HT1080 (cell line): ENCODE measurements at regions not wholly inside any gene's neighbourhood (a gene's known extent, or its start where the extent isn't known, plus 50 kb on each side); places are given as distances from the start of the nearest gene placed in this dataset.
"Not testable (repeated sequence)": the region's sequence is repeated elsewhere in the genome, so short reads cannot be mapped to it uniquely, and the experiment has no call there.

Experiments
- DNase-seq: peaks from one replicate; pipeline ENCODE4 v3.0.0-alpha.2; 2015; ENCODE audit warnings: low read depth

DNA sequence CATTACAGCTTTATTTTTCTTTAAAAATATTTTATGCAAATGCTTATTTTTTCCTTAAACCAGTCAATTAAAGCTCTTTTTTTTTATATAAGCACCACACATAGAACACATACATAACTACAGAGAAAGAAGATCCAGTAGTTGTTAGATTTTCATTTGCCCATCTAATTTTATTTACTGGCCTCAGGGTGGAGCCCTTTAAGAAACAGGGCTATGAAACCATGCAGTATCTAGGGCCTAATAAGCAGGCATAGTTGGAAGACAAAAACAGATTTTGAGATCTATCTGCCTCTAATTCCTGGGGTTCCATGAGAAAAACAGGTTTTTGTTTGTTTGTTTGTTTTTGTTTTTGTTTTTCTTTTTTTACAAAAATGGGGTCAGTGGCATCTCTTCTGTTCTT lies 120.6 kb downstream of the BCHE start:
- DNase-seq, result no peak

- DNase-seq, result no peak
Observed at GRCh38 chr3:165713479-165713878, 123.7 kb downstream of the BCHE start.

DNA sequence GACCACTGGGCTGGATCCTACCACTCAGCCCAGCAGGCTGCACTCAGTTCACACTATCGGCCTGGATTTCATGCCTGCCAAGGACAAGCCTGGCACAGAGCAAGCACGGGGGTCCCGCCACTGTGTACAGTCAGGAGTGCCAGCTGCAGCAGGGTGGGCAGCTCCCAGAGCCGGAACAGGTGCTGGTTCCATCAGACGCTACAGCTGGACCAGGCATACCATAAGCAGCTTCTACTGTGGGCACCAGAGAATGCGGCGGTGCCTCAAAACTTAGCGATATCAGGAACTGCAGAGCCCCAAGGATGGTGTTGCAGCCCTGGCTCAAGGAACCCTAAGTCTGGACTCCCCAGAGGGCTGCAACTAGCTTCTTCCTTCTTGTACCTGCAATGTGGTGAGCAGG lies 124.8 kb downstream of the BCHE start:
- DNase-seq, result no peak

DNA sequence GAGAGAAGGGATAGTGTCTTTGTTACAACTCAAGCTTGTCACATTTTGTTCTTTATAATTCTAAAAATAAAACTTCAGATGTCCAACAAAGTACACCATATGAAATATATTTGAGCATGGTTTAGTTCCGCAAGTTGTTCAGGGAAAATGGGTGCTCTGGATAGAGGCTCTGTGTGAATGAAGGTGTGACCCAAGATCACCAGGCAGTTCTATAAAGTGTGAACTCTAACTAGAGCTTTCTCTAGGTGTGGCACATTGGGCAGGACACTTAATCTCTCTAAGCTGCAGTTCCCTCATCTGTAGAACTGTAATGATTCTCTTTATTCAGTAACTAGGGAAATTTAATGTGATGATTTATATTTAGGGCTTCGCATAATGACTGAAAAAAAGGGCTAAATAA lies 139.3 kb downstream of the BCHE start:
- DNase-seq, result no peak

GRCh38 chr3:165696496-165696895 lies 140.7 kb downstream of the BCHE start:
- DNase-seq, result peak; percentile 24

DNA sequence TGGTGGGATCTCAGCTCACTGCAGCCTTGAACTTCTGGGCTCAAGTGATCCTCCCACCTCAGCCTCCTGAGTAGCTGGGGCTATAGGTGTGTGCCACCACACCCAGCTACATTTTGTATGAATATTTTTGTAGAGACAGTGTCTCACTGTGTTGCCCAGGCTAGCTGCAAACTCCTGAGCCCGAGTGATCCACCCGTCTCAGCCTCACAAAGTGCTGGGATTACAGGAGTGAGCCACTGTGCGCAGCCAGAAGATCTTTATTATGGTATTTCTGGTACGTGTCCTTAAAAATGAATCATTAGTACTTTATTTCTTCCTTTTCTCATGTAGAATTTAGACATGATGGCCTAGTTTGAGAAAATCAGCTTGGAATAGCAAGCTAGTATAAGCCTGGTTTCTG lies 153.3 kb downstream of the BCHE start:
- peak; percentile 27 for DNase-seq

- no peak for DNase-seq
Observed at GRCh38 chr3:165682734-165683133, 154.5 kb downstream of the BCHE start.

- peak; percentile 19 for DNase-seq
Observed at GRCh38 chr3:165669967-165670366, 167.3 kb downstream of the BCHE start.

- peak; percentile 37 for DNase-seq
Observed at GRCh38 chr3:165669504-165669903, 167.7 kb downstream of the BCHE start.

GRCh38 chr3:165667676-165668075 lies 169.5 kb downstream of the BCHE start:
- DNase-seq, result no peak

GRCh38 chr3:165658027-165658426 lies 179.2 kb downstream of the BCHE start:
- no peak for DNase-seq

GRCh38 chr3:165653130-165653778 lies 184.0 kb downstream of the BCHE start:
- DNase-seq, result no peak

DNA sequence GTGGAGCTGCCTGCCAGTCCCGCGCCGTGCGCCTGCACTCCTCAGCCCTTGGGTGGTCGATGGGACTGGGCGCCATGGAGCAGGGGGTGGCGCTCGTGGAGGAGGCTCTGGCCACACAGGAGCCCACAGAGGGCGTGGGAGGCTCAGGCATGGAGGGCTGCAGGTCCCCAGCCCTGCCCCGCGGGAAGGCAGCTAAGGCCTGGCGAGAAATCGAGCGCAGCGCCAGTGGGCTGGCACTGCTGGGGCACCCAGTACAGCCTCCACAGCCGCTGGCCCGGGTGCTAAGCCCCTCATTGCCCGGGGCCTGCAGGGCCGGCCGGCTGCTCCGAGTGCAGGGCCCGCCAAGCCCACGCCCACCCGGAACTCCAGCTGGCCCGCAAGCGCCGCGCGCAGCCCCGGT lies 187.9 kb downstream of the BCHE start:
- DNase-seq, result not testable (repeated sequence)

DNA sequence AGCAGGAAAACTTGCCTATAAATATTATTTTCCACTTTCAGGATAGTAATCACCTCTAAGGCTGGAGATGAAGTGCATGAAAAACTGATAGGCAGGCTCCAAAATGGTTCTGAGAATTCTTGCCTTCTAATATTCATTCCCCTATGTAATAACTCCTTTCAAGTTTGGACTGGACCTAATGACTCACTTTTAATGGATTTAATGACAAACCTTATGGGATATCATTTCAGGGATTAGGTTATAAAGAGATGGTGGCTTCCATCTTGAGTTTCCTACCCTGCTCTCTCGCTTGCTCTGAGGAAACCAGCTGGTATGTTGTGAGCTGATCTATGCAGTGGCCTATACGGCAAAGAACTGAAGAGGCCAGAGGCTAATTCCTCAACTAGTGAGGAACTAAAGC lies 192.0 kb downstream of the BCHE start:
- DNase-seq, result no peak

- DNase-seq, result no peak
Observed at GRCh38 chr3:165644331-165644730, 192.9 kb downstream of the BCHE start.

- DNase-seq, result peak; percentile 75
Observed at GRCh38 chr3:165643425-165643824, 193.8 kb downstream of the BCHE start.

DNA sequence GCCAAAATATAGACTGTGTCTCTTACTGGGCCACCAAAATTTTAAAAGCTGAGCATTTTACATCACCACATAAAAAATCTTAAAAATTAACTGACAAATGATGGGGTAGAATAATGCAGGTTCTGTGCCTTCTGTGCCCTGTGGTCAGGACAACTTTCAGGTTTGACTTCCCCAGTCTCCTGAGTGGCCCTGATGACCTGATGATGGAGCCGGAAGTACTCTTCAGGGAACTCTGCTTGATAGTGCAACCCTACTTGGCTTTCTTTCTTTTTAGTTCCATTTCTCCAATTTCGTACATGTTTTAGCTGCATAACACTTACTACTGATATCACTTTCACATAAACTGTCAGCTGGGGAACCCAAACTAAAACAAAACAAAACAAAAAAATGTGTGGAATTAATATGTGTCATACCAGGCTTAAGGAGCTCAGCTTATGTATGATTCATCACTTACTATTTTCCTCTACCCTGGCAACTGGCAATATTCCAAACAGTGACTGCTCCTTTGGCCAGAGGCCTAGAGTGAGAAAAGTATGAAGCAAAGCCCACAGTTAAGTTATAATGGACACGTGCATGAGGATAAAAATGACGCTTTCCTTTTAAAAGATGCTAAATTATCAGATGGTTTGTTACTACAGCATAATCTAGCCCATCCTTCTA lies 194.3 kb downstream of the BCHE start:
- peak; percentile 99 for DNase-seq

DNA sequence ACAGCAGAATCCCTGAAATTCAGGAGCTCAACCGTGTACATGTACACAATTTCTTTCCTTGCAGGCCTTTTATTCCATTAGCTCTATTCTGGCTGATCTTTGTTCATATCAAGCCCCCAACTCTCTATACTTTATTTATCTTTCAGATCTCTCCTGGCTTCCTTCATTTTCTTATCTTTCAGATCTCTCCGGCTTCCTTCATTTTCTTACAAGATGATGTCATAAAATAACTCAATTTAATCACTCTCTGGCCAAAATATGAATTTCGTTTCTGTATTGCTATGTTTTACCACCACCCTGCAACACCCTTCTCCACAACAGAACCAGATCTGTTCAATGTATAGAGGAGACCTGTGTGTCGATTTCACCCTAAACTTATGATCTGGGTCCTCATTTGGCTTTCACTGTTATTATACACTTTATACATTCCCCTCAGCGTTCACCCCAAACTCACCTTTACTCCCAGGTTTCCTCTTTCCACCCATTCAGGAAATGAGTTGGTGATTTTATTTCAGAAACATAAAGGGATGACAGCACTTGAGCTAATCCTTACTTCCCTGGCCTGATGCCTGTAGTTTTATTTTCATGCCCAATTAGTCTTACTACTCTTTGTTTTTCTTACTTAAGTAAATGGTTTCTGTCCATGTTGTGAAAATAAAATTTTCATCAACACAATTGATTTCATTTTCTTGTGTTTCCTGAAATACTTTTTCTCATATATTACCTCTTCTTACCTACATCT lies 195.5 kb downstream of the BCHE start:
- DNase-seq, result peak; percentile 44

DNA sequence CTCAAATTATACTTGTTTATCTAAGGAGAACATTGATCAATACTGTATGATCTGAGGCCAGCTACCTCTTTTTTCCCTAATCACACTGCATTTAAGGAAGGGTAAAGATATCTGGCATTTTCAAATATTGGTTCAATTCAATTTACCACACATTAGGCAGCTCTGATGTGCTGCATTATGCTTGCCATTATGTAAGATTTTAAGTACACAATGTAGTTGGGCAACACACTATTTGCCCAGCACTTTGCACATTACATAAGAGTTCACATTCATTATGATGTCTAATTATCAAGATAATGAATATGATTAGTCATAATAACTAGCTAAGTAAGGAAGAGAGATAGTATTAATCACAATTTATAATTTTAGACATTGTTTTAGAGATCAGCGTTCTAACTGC lies 196.3 kb downstream of the BCHE start:
- no peak for DNase-seq

DNA sequence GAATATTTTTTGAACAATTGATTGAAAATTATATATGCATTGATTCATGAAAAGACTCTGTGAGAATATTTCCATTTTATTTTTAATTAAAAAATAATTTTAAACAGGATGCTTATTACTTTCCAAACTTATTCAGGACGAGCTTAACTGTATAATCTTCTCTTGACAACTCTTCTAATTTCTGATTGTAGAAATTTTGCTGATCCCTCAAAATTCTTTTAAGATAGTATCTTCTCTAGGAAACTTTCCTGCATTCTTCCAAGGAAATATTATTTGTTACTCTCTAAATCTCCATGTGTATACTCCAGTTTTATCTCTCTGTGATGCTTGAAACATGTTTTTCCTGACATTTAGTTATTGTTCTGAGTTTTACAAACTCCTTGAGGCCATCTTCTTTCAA lies 197.2 kb downstream of the BCHE start:
- DNase-seq, result no peak

GRCh38 chr3:165638034-165638433 lies 199.2 kb downstream of the BCHE start:
- DNase-seq, result no peak

- DNase-seq, result no peak
Observed at GRCh38 chr3:165636684-165637015, 200.6 kb downstream of the BCHE start.
